ENCODE measurements at regions not wholly inside any gene's neighbourhood (a gene's known extent, or its start where the extent isn't known, plus 50 kb on each side); places are given as distances from the start of the nearest gene placed in this dataset.
"Not testable (repeated sequence)": the region's sequence is repeated elsewhere in the genome, so short reads cannot be mapped to it uniquely, and the experiment has no call there.

- TF ChIP-seq, protein P1, sequence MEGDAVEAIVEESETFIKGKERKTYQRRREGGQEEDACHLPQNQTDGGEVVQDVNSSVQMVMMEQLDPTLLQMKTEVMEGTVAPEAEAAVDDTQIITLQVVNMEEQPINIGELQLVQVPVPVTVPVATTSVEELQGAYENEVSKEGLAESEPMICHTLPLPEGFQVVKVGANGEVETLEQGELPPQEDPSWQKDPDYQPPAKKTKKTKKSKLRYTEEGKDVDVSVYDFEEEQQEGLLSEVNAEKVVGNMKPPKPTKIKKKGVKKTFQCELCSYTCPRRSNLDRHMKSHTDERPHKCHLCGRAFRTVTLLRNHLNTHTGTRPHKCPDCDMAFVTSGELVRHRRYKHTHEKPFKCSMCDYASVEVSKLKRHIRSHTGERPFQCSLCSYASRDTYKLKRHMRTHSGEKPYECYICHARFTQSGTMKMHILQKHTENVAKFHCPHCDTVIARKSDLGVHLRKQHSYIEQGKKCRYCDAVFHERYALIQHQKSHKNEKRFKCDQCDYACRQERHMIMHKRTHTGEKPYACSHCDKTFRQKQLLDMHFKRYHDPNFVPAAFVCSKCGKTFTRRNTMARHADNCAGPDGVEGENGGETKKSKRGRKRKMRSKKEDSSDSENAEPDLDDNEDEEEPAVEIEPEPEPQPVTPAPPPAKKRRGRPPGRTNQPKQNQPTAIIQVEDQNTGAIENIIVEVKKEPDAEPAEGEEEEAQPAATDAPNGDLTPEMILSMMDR (IDR thresholded peaks at IDR 0.05; ENCODE audit: extremely low read depth, insufficient read depth, missing control alignments): no peak
- in situ Hi-C loops (cut with MboI; ENCODE audit: low pct_unique_long_range_greater_than_20kb, low sequenced_read_pairs, unreplicated experiment): no loop called here
- no peak for DNase-seq (ENCODE audit: low spot score)
Observed at GRCh38 chr5:167853421-167853820, 438.0 kb upstream of the WWC1 start.

DNA sequence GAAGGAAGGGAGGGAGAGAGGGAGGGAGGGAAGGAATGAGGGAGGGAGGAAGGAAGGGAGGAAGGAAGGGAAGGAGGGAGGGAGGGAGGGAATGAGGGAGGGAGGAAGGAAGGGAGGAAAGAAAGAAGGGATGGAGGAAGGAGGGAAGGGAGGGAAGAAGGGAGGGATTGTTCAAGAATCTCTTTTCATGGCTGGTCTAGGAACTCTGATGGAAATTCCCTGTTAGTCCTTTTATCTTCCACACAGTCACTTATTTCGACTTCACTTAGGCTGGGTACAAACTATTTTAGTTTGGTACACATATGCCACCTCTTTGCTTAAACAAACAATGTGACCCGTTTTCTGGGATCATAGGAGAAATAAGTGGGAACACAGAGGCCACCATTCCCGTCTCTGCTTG lies 435.6 kb upstream of the WWC1 start:
- no peak for DNase-seq (ENCODE audit: low spot score)
- in situ Hi-C loops (cut with MboI; ENCODE audit: low pct_unique_long_range_greater_than_20kb, low sequenced_read_pairs, unreplicated experiment): no loop called here
- TF ChIP-seq, protein P1 (IDR thresholded peaks at IDR 0.05; ENCODE audit: extremely low read depth, insufficient read depth, missing control alignments): no peak

- TF ChIP-seq, protein P1 (IDR thresholded peaks at IDR 0.05; ENCODE audit: extremely low read depth, insufficient read depth, missing control alignments): no peak
- in situ Hi-C loops (cut with MboI; ENCODE audit: low pct_unique_long_range_greater_than_20kb, low sequenced_read_pairs, unreplicated experiment): no loop called here
Observed at GRCh38 chr5:167857321-167857720, 434.1 kb upstream of the WWC1 start.

GRCh38 chr5:167858186-167858855 lies 433.1 kb upstream of the WWC1 start:
- in situ Hi-C loops (cut with MboI; ENCODE audit: low pct_unique_long_range_greater_than_20kb, low sequenced_read_pairs, unreplicated experiment); DNase-seq (ENCODE audit: low spot score): not testable (repeated sequence)

More at GRCh38 chr5:167857321-167857720, 434.1 kb upstream of the WWC1 start:
- no peak for DNase-seq (ENCODE audit: low spot score)

DNA sequence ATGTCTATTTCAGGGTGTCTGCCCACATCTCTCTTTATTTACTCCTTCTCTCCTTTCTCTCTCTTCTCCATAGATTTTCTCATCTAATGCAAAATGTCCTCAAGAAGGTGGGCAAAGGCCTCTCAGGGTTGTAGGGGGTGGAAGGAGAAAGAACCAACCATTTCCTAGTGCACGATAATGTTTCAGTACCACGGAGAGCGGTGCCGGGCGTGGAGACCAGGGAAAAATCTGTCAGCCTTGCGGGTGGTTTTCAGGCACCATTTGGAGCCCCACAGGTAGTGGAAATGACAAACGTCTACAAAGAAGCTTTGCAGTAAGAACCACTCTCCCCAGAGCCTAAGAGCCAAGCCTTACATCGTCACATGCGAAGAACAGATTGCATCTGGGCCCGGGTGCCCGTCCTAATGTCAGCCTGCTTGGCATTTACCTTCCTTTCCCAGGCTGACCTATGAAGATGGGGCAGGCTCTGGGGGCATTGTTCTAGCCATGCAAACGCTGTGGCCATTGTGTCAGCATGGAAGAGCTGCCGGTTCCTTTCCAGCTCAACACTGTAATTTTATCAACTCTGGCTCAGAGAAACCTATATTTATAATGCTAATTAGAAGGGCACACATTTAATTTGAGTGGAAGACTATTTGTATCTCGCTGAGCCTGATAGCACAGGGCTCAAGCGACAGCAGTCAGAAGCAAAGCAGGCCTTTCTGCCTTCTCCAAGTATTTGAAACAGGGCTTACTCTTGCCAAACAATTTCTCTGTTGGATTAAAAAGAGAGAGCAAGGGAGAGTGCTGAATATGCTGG lies 430.1 kb upstream of the WWC1 start:
- TF ChIP-seq, protein P1 (IDR thresholded peaks at IDR 0.05; ENCODE audit: extremely low read depth, insufficient read depth, missing control alignments): no peak
- no peak for DNase-seq (ENCODE audit: low spot score)

GRCh38 chr5:167861928-167862426 lies 429.5 kb upstream of the WWC1 start:
- DNase-seq (ENCODE audit: low spot score): no peak
- in situ Hi-C loops (cut with MboI; ENCODE audit: low pct_unique_long_range_greater_than_20kb, low sequenced_read_pairs, unreplicated experiment): no loop called here
- TF ChIP-seq, protein P1 (IDR thresholded peaks at IDR 0.05; ENCODE audit: extremely low read depth, insufficient read depth, missing control alignments): no peak

More for the DNA sequence above, 430.1 kb upstream of the WWC1 start:
- in situ Hi-C loops (cut with MboI; ENCODE audit: low pct_unique_long_range_greater_than_20kb, low sequenced_read_pairs, unreplicated experiment): no loop called here

- DNase-seq (ENCODE audit: low spot score): no peak
- TF ChIP-seq, protein P1 (IDR thresholded peaks at IDR 0.05; ENCODE audit: extremely low read depth, insufficient read depth, missing control alignments): no peak
- in situ Hi-C loops (cut with MboI; ENCODE audit: low pct_unique_long_range_greater_than_20kb, low sequenced_read_pairs, unreplicated experiment): no loop called here
Observed at GRCh38 chr5:167863883-167864282, 427.6 kb upstream of the WWC1 start.
